Liver (tissue), 8 donors: ENCODE measurements at regions not wholly inside any gene's neighbourhood (a gene's known extent, or its start where the extent isn't known, plus 50 kb on each side); places are given as distances from the start of the nearest gene placed in this dataset.
"Not testable (repeated sequence)": the region's sequence is repeated elsewhere in the genome, so short reads cannot be mapped to it uniquely, and the experiment has no call there.

Source experiments
- DNase-seq: peaks from one replicate; pipeline ENCODE4 v3.0.0-alpha.2; 2017; ENCODE audit warnings: low spot score
- H3K27ac ChIP-seq, 2 donors: one replicate each; pipeline ENCODE4 v1.7.0; 2013; ENCODE audit warnings: inconsistent platforms in 2 of 2, low read length in 2 of 2, control low read depth in 1 of 2, low read depth in 1 of 2, mild to moderate bottlenecking in 1 of 2
- H3K27me3 ChIP-seq, 4 donors: one replicate each; pipeline versions ENCODE4 v1.6.1 to v1.7.0; 2013; ENCODE audit warnings: low read length in 3 of 4, inconsistent platforms in 1 of 4, mild to moderate bottlenecking in 1 of 4, moderate library complexity in 1 of 4; ENCODE audit not compliant: control insufficient read depth in 4 of 4, insufficient read depth in 4 of 4
- H3K36me3 ChIP-seq, 4 donors: one replicate each; pipeline versions ENCODE4 v1.6.1 to v1.7.0; 2013; ENCODE audit warnings: low read length in 3 of 4, mild to moderate bottlenecking in 3 of 4, low read depth in 1 of 4, moderate library complexity in 1 of 4; ENCODE audit not compliant: control insufficient read depth in 4 of 4, insufficient read depth in 3 of 4
- H3K4me1 ChIP-seq, 4 donors: one replicate each; pipeline versions ENCODE4 v1.6.1 to v1.7.0; 2013; ENCODE audit warnings: low read length in 3 of 4, mild to moderate bottlenecking in 3 of 4, moderate library complexity in 1 of 4; ENCODE audit not compliant: control insufficient read depth in 4 of 4, insufficient read depth in 4 of 4
- H3K4me3 ChIP-seq, 3 donors: one replicate each; pipeline versions ENCODE4 v1.6.1 to v1.7.0; 2013; ENCODE audit warnings: low read length in 3 of 3, control low read depth in 1 of 3, low read depth in 1 of 3, mild to moderate bottlenecking in 1 of 3
- H3K9ac ChIP-seq, 2 donors: one replicate each; pipeline ENCODE4 v1.7.0; 2013; ENCODE audit warnings: low read length in 2 of 2, mild to moderate bottlenecking in 2 of 2, moderate library complexity in 2 of 2, control low read depth in 1 of 2, low read depth in 1 of 2
- H3K9me3 ChIP-seq, 4 donors: one replicate each; pipeline versions ENCODE4 v1.6.1 to v1.7.0; 2013; ENCODE audit warnings: low read length in 3 of 4; ENCODE audit not compliant: control insufficient read depth in 4 of 4
- CTCF ChIP-seq: fragments of 150-350 bp; IDR thresholded peaks from 2 replicates; pipeline ENCODE4 v1.5.1; 2017; ENCODE audit warnings: improper control_type of control experiment, low read depth, low read length; ENCODE audit not compliant: missing input control
- FOXA1 ChIP-seq: IDR thresholded peaks from 2 replicates; pipeline ENCODE4 v1.6.1; 2016; ENCODE audit warnings: antibody characterized with exemption
- FOXA2 ChIP-seq: IDR thresholded peaks from 2 replicates; pipeline ENCODE4 v1.6.1; 2016; ENCODE audit warnings: antibody characterized with exemption
- GABPA ChIP-seq, 2 donors: IDR thresholded peaks in 1 of 2; conservative IDR thresholded peaks in 1 of 2; 2 replicates each; pipeline ENCODE4 v1.6.1; 2016; ENCODE audit warnings: antibody characterized with exemption in 2 of 2, mild to moderate bottlenecking in 1 of 2, moderate library complexity in 1 of 2
- HNF4A ChIP-seq, 2 donors: conservative IDR thresholded peaks; 2 replicates each; pipeline ENCODE4 v1.6.1; 2016; ENCODE audit warnings: antibody characterized with exemption in 2 of 2, mild to moderate bottlenecking in 2 of 2
- HNF4G ChIP-seq: IDR thresholded peaks from 2 replicates; pipeline ENCODE4 v1.6.1; 2016; ENCODE audit warnings: antibody characterized with exemption
- JUND ChIP-seq, 2 donors: IDR thresholded peaks; 2 replicates each; pipeline ENCODE4 v1.6.1; 2016; ENCODE audit warnings: antibody characterized with exemption in 2 of 2
- MAX ChIP-seq: IDR thresholded peaks from 2 replicates; pipeline ENCODE4 v1.6.1; 2016; ENCODE audit warnings: antibody characterized with exemption
- NR2F2 ChIP-seq: IDR thresholded peaks from 2 replicates; pipeline ENCODE4 v1.6.1; 2016; ENCODE audit warnings: antibody characterized with exemption
- RXRA ChIP-seq, 2 donors: IDR thresholded peaks; 2 replicates each; pipeline ENCODE4 v1.6.1; 2017 to 2018; ENCODE audit warnings: antibody characterized with exemption in 2 of 2, mild to moderate bottlenecking in 1 of 2
- TAF1 ChIP-seq: conservative IDR thresholded peaks from 2 replicates; pipeline ENCODE4 v1.6.1; 2016; ENCODE audit warnings: antibody characterized with exemption, mild to moderate bottlenecking
- YY1 ChIP-seq: IDR thresholded peaks from 2 replicates; pipeline ENCODE4 v1.6.1; 2016; ENCODE audit warnings: antibody characterized with exemption, mild to moderate bottlenecking
- ZBTB33 ChIP-seq: IDR thresholded peaks from 2 replicates; pipeline ENCODE4 v1.6.1; 2016; ENCODE audit warnings: antibody characterized with exemption
- WGBS: extraction: QIAGEN DNeasy Blood & Tissue Kit; methylation state at CpG from one replicate; pipeline ENCODE4 v1.1.7; 2013; 5-methylcytosine and 5-hydroxymethylcytosine counted together
- donor health status: healthy.
- donor health status: healthy.
- donor health status: healthy.
- donor health status: healthy.
- donor health status: healthy.

- no peak for DNase-seq
- no peak for TF ChIP-seq YY1
- TF ChIP-seq CTCF: no peak
- no peak for TF ChIP-seq ZBTB33
- Histone ChIP-seq H3K9ac (no peak overlapping the region), H3K4me3 (no peak overlapping the region), H3K27me3 (no peaks in the 10 kb centered on the region), H3K36me3 (no peaks in the 10 kb centered on the region), H3K27ac (no peak overlapping the region), H3K9me3 (no peaks in the 10 kb centered on the region), H3K4me1 (no peaks in the 10 kb centered on the region)
- 93% methylated on average over 4 of the region's 4 CpGs for WGBS
These were observed 347.6 kb downstream of the GADD45G start for GRCh38 chr9:89952401-89952800.

GRCh38 chr9:89953263-89953662 is 348.5 kb downstream of the GADD45G start:
- H3K9ac ChIP-seq, H3K36me3 ChIP-seq, H3K27me3 ChIP-seq, H3K9me3 ChIP-seq, H3K4me3 ChIP-seq, DNase-seq, H3K27ac ChIP-seq, H3K4me1 ChIP-seq: not testable (repeated sequence)
- WGBS: 85% methylated on average over 4 of the region's 4 CpGs

GRCh38 chr9:89953824-89954615 is 349.2 kb downstream of the GADD45G start:
- 78% methylated on average over 16 of the region's 16 CpGs for WGBS
- Histone ChIP-seq H3K27ac (no peak overlapping the region), H3K36me3 (no peaks in the 10 kb centered on the region), H3K9me3 (no peaks in the 10 kb centered on the region), H3K27me3 (no peaks in the 10 kb centered on the region), H3K4me3 (no peak overlapping the region), H3K9ac (no peak overlapping the region), H3K4me1 (no peaks in the 10 kb centered on the region)
- TF ChIP-seq MAX: no peak
- TF ChIP-seq GABPA (IDR thresholded peaks at IDR 0.05 in 1 of 2, conservative IDR thresholded peaks at IDR 0.05 in 1 of 2): no peak
- no peak for TF ChIP-seq FOXA1
- TF ChIP-seq RXRA (IDR thresholded peaks at IDR 0.05): no peak
- no peak for TF ChIP-seq NR2F2
- no peak for TF ChIP-seq JUND (IDR thresholded peaks at IDR 0.05)
- TF ChIP-seq ZBTB33: no peak
- no peak for TF ChIP-seq FOXA2
- TF ChIP-seq TAF1: no peak
- TF ChIP-seq HNF4A (conservative IDR thresholded peaks at IDR 0.05): no peak
- TF ChIP-seq HNF4G: no peak
- TF ChIP-seq YY1: no peak
- no peak for DNase-seq
